Right cardiac atrium (tissue), 5 donors: ENCODE measurements at regions not wholly inside any gene's neighbourhood (a gene's known extent, or its start where the extent isn't known, plus 50 kb on each side); places are given as distances from the start of the nearest gene placed in this dataset.
"Not testable (repeated sequence)": the region's sequence is repeated elsewhere in the genome, so short reads cannot be mapped to it uniquely, and the experiment has no call there.

Experiments used
- ATAC-seq, 2 donors: fragments of 200-7000 bp; cut with Tn5 transposase; one replicate each; pipeline versions ENCODE4 v1.8.0 to v1.9.1; 2020; ENCODE audit warnings: moderate library complexity in 2 of 2, mild to moderate bottlenecking in 1 of 2
- DNase-seq, 3 donors: peaks; one replicate each; pipeline ENCODE4 v3.0.0-alpha.2; 2020
- H3K27ac ChIP-seq: one replicate; pipeline ENCODE4 v1.5.1; 2013; ENCODE audit warnings: mild to moderate bottlenecking, low read length, control low read depth, moderate library complexity
- H3K27me3 ChIP-seq: one replicate; pipeline ENCODE4 v1.6.1; 2013; ENCODE audit not compliant: control insufficient read depth, insufficient read depth
- H3K4me1 ChIP-seq: one replicate; pipeline ENCODE4 v1.6.1; 2013; ENCODE audit warnings: low read length; ENCODE audit not compliant: control insufficient read depth, insufficient read depth
- H3K4me3 ChIP-seq: one replicate; pipeline ENCODE4 v1.5.1; 2013; ENCODE audit warnings: low read length, control low read depth
- H3K9me3 ChIP-seq: one replicate; pipeline ENCODE4 v1.6.1; 2013; ENCODE audit warnings: low read length; ENCODE audit not compliant: control insufficient read depth
- WGBS: extraction: QIAGEN DNeasy Blood & Tissue Kit; methylation state at CpG from one replicate; pipeline ENCODE4 v1.1.7; 2013; 5-methylcytosine and 5-hydroxymethylcytosine counted together
- intact Hi-C, 4 donors: fragments of 100-400 bp; cut with DNase I; formaldehyde crosslinking; loops; one replicate each; pipeline versions ENCODE4 v1.11.0 to v1.14.0; 2022 to 2023
- donor health status: healthy with polysubstance abuse.
- donor health status: DM: no; HTN: yes; CAD: no.
- donor health status: DM: no; HTN: no; CAD: no.
- donor health status: DM: no; HTN: yes; CAD: no; lungs with severe emphysema.
- donor health status: DM: yes; HTN: yes; CAD: no.

GRCh38 chr22:45083659-45084305 lies 74.0 kb upstream of the PHF21B start:
- H3K9me3 ChIP-seq = no peaks in the 10 kb centered on the region
- no peak for ATAC-seq
- H3K27ac ChIP-seq = no peak overlapping the region
- intact Hi-C loops = no loop called here
- no peak for DNase-seq
- H3K4me3 ChIP-seq = no peak overlapping the region
- H3K4me1 ChIP-seq = no peaks in the 10 kb centered on the region
- no peaks in the 10 kb centered on the region for H3K27me3 ChIP-seq
- 78% methylated on average over 6 of the region's 6 CpGs for WGBS

GRCh38 chr22:45084400-45084920 lies 74.7 kb upstream of the PHF21B start:
- DNase-seq = no peak
- Histone ChIP-seq H3K4me3 (no peak overlapping the region), H3K9me3 (no peaks in the 10 kb centered on the region), H3K27ac (no peak overlapping the region), H3K4me1 (no peaks in the 10 kb centered on the region), H3K27me3 (no peaks in the 10 kb centered on the region)
- intact Hi-C loops = no loop called here
- WGBS = 90% methylated on average over 5 of the region's 5 CpGs
- ATAC-seq = no peak

- 64% methylated on average over 5 of the region's 5 CpGs for WGBS
- Histone ChIP-seq H3K9me3 (no peaks in the 10 kb centered on the region), H3K27me3 (no peaks in the 10 kb centered on the region), H3K4me3 (no peak overlapping the region), H3K4me1 (no peaks in the 10 kb centered on the region), H3K27ac (no peak overlapping the region)
- ATAC-seq (no peak), DNase-seq (no peak)
- intact Hi-C loops = no loop called here
These were observed 75.9 kb upstream of the NUP50 start for GRCh38 chr22:45087802-45088201.

- 72% methylated on average over 2 of the region's 2 CpGs for WGBS
- no peak overlapping the region for H3K4me3 ChIP-seq
These were observed 75.1 kb upstream of the NUP50 start for GRCh38 chr22:45088576-45088975.

GRCh38 chr22:45090497-45090910 lies 73.2 kb upstream of the NUP50 start:
- H3K4me1 ChIP-seq = no peaks in the 10 kb centered on the region
- no peaks in the 10 kb centered on the region for H3K27me3 ChIP-seq
- H3K4me3 ChIP-seq = no peak overlapping the region
- no peaks in the 10 kb centered on the region for H3K9me3 ChIP-seq
- ATAC-seq (no peak), DNase-seq (no peak)
- WGBS = 14% methylated on average over 10 of the region's 10 CpGs
- no peak overlapping the region for H3K27ac ChIP-seq
- intact Hi-C loops = loop anchor here in 3 of 4 donors (5.0 to 10.0 kb wide), 3 partner anchors 116 to 276 kb away; no protein-coding TSS in a partner anchor

More at GRCh38 chr22:45088576-45088975, 75.1 kb upstream of the NUP50 start:
- H3K27ac ChIP-seq = no peak overlapping the region
- intact Hi-C loops = no loop called here
- H3K9me3 ChIP-seq = no peaks in the 10 kb centered on the region
- no peaks in the 10 kb centered on the region for H3K4me1 ChIP-seq
- no peaks in the 10 kb centered on the region for H3K27me3 ChIP-seq
- DNase-seq = no peak
- no peak for ATAC-seq

- whole genome bisulfite sequencing = 47% methylated on average over 33 of the region's 33 CpGs
- H3K4me1 ChIP-seq = no peaks in the 10 kb centered on the region
- no peaks in the 10 kb centered on the region for H3K9me3 ChIP-seq
- no peak overlapping the region for H3K27ac ChIP-seq
- intact Hi-C loops = loop anchor here in 3 of 4 donors (5.0 to 10.0 kb wide), 3 partner anchors 117 to 277 kb away; no protein-coding TSS in a partner anchor
- H3K4me3 ChIP-seq = no peak overlapping the region
- no peaks in the 10 kb centered on the region for H3K27me3 ChIP-seq
- ATAC-seq = no peak
- DNase-seq = no peak
These were observed 72.4 kb upstream of the NUP50 start for GRCh38 chr22:45091254-45091854.

GRCh38 chr22:45091875-45092274 lies 71.8 kb upstream of the NUP50 start:
- DNase-seq, ATAC-seq, H3K9me3 ChIP-seq, H3K27ac ChIP-seq, H3K4me1 ChIP-seq, H3K27me3 ChIP-seq, H3K4me3 ChIP-seq: not testable (repeated sequence)
- 84% methylated on average over 20 of the region's 20 CpGs for WGBS
- intact Hi-C loops = loop anchor here in 3 of 4 donors (5.0 to 10.0 kb wide), 3 partner anchors 117 to 277 kb away; no protein-coding TSS in a partner anchor

GRCh38 chr22:45092644-45093043 lies 71.1 kb upstream of the NUP50 start:
- no peak for ATAC-seq
- WGBS = 91% methylated on average over 4 of the region's 4 CpGs
- DNase-seq = no peak
- H3K9me3 ChIP-seq = no peaks in the 10 kb centered on the region
- intact Hi-C loops = loop anchor here in 3 of 4 donors (5.0 to 10.0 kb wide), 3 partner anchors 118 to 278 kb away; no protein-coding TSS in a partner anchor
- H3K27me3 ChIP-seq = no peaks in the 10 kb centered on the region
- no peak overlapping the region for H3K4me3 ChIP-seq
- H3K27ac ChIP-seq = no peak overlapping the region
- no peaks in the 10 kb centered on the region for H3K4me1 ChIP-seq

GRCh38 chr22:45093609-45094008 lies 70.1 kb upstream of the NUP50 start:
- intact Hi-C loops = loop anchor here (2.0 to 10.0 kb wide), 4 partner anchors 119 to 279 kb away; no protein-coding TSS in a partner anchor
- no peaks in the 10 kb centered on the region for H3K27me3 ChIP-seq
- H3K27ac ChIP-seq = no peak overlapping the region
- no peaks in the 10 kb centered on the region for H3K4me1 ChIP-seq
- WGBS = 61% methylated on average over 9 of the region's 9 CpGs
- no peaks in the 10 kb centered on the region for H3K9me3 ChIP-seq
- DNase-seq (no peak), ATAC-seq (no peak)
- no peak overlapping the region for H3K4me3 ChIP-seq

GRCh38 chr22:45094081-45094720 lies 69.5 kb upstream of the NUP50 start:
- no peaks in the 10 kb centered on the region for H3K4me1 ChIP-seq
- no peaks in the 10 kb centered on the region for H3K27me3 ChIP-seq
- H3K9me3 ChIP-seq = no peaks in the 10 kb centered on the region
- no peak for ATAC-seq
- no peak overlapping the region for H3K4me3 ChIP-seq
- H3K27ac ChIP-seq = no peak overlapping the region
- WGBS = 61% methylated on average over 18 of the region's 18 CpGs
- intact Hi-C loops = loop anchor here (2.0 to 10.0 kb wide), 4 partner anchors 119 to 279 kb away; no protein-coding TSS in a partner anchor
- DNase-seq = no peak

- no peak overlapping the region for H3K27ac ChIP-seq
- WGBS = 82% methylated on average over 9 of the region's 9 CpGs
- H3K4me1 ChIP-seq = no peaks in the 10 kb centered on the region
- DNase-seq = no peak
- intact Hi-C loops = loop anchor here (2.0 to 10.0 kb wide), 4 partner anchors 120 to 280 kb away; no protein-coding TSS in a partner anchor
- H3K9me3 ChIP-seq = no peaks in the 10 kb centered on the region
- no peak overlapping the region for H3K4me3 ChIP-seq
- no peaks in the 10 kb centered on the region for H3K27me3 ChIP-seq
- no peak for ATAC-seq
These were observed 68.9 kb upstream of the NUP50 start for GRCh38 chr22:45094825-45095224.
